ENCODE measurements at regions not wholly inside any gene's neighbourhood (a gene's known extent, or its start where the extent isn't known, plus 50 kb on each side); places are given as distances from the start of the nearest gene placed in this dataset.

- DNase-seq (ENCODE audit: low read depth in 1 of 2, low spot score in 1 of 2), result no peak
These were observed 59.7 kb upstream of the DAPK1 start for GRCh38 chr9:87437966-87438365.

GRCh38 chr9:87441251-87441650 is 56.4 kb upstream of the DAPK1 start:
- DNase-seq (ENCODE audit: low read depth in 1 of 2, low spot score in 1 of 2), result no peak

- DNase-seq (ENCODE audit: low read depth in 1 of 2, low spot score in 1 of 2), result no peak
These were observed 55.2 kb upstream of the DAPK1 start for GRCh38 chr9:87442451-87442850.

DNA sequence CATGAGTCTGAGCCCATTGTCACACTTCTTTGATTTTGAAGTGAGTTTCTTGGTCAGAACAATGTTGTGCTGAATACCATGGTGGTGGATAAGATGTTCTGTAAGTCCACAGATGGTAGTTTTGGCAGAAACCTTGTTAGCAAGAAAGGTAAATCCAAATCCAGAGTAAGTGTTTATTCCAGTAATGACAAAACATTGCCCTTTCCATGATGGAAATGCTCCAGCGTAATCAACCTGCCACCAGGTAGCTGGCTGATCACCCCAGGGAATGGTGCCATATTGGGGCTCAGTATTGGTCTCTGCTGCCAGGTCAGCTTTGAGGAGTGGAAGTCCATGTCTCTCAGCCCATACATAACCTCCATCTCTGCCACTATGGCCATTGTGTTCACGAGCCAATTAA is 54.7 kb upstream of the DAPK1 start:
- no peak for DNase-seq (ENCODE audit: low read depth in 1 of 2, low spot score in 1 of 2)

DNA sequence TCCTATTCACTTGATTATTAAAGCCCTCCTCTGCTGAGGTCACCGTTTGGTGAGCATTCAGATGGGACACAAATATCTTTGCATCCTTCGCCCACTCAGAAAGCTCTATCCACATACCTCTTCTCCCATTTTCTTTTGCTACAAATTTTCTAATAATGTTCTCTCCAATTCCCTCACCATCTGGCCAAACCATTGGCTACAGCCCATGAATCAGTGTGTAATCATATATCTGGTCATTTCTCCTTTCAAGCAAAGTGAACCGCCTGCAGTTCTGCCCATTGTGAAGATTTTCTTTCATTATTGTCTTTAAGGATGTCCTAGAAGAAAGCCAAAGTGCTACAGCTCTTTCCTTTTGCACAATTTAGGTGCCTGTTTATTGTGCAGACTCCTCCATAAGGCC is 54.2 kb upstream of the DAPK1 start:
- no peak for DNase-seq (ENCODE audit: low read depth in 1 of 2, low spot score in 1 of 2)

GRCh38 chr9:87445646-87446045 is 52.0 kb upstream of the DAPK1 start:
- no peak for DNase-seq (ENCODE audit: low read depth in 1 of 2, low spot score in 1 of 2)

- no peak for DNase-seq (ENCODE audit: low read depth in 1 of 2, low spot score in 1 of 2)
These were observed 51.1 kb upstream of the DAPK1 start for GRCh38 chr9:87446527-87446926.

- DNase-seq (ENCODE audit: low read depth in 1 of 2, low spot score in 1 of 2), result no peak
These were observed 49.9 kb upstream of the DAPK1 start for GRCh38 chr9:87447547-87448432.

Measured in activated T-helper 1 cell treated with anti-CD3 and anti-CD28 coated beads, Interleukin-2, amount 50 U/mL, for 16 hours (primary cell).